ENCODE measurements at regions not wholly inside any gene's neighbourhood (a gene's known extent, or its start where the extent isn't known, plus 50 kb on each side); places are given as distances from the start of the nearest gene placed in this dataset.

DNA sequence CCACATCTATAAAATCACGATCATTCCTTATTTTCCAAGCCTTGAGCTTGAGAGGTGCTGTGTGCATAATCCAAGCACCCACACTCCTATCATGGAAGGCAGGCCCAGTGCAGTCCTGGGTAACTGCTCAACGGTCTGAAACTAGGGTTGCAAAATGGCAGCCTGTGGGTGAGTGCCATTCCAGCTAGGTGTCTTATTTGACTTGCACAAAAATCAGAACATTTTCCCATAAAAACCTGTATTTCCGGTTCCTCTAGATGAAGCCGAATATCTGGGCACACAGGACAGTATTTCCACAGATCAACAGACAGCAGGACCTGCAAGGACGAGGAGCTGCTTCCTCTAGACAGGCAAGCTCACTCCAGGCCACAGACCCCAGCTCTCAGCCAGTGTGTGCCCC is 588.8 kb downstream of the BNC2 start:
- Histone ChIP-seq H3T11ph (ENCODE audit: low read length) (no peak overlapping the region), H4K20me1 (ENCODE audit: control insufficient read depth, insufficient read depth, insufficient read length) (no peaks in the 10 kb centered on the region), H3K9me3 (ENCODE audit: control insufficient read depth, low read depth, low read length) (no peaks in the 10 kb centered on the region), H3K79me1 (ENCODE audit: insufficient read depth, low read depth, low read length, poor library complexity, severe bottlenecking) (no peaks in the 10 kb centered on the region), H2BK20ac (ENCODE audit: low read depth, low read length, poor library complexity, severe bottlenecking) (no peak overlapping the region), H3K79me2 (ENCODE audit: insufficient read depth, low read length) (no peaks in the 10 kb centered on the region), H2BK12ac (ENCODE audit: insufficient read length, low read depth, low read length) (no peak overlapping the region), H3K27ac (ENCODE audit: insufficient read length, low read depth, low read length) (no peak overlapping the region), H3K9ac (ENCODE audit: extremely low read depth, insufficient read length, low read length) (no peak overlapping the region), H3K4ac (ENCODE audit: low read depth, low read length) (no peak overlapping the region), H4K91ac (ENCODE audit: insufficient read length, low read depth, low read length) (no peak overlapping the region), H3K4me2 (ENCODE audit: insufficient read depth, insufficient read length, low read length) (no peak overlapping the region), H2BK5ac (ENCODE audit: insufficient read length, low read length) (no peak overlapping the region), H3K18ac (ENCODE audit: insufficient read length, low read depth, low read length) (no peak overlapping the region), H3K27me3 (ENCODE audit: insufficient read depth, low read length) (no peaks in the 10 kb centered on the region), H4K5ac (ENCODE audit: insufficient read length, low read depth, low read length) (no peak overlapping the region), H3K4me1 (ENCODE audit: insufficient read depth, low read length) (no peaks in the 10 kb centered on the region), H4K8ac (replicated peaks; ENCODE audit: insufficient read length, low read depth, low read length) (no peak overlapping the region), H2BK15ac (ENCODE audit: low read depth, low read length) (no peak overlapping the region), H3K56ac (ENCODE audit: insufficient read length, low read depth, low read length) (no peak overlapping the region), H3K14ac (ENCODE audit: insufficient read depth, low read length) (no peak overlapping the region; the same call in 1 of the 2 replicates), H2AK5ac (ENCODE audit: insufficient read length, low read length) (no peak overlapping the region), H3K23ac (ENCODE audit: insufficient read length, low read depth, low read length) (no peak overlapping the region), H2AFZ (ENCODE audit: low read length) (no peak overlapping the region), H3K23me2 (ENCODE audit: insufficient read length, low read depth, low read length, poor library complexity, severe bottlenecking) (no peaks in the 10 kb centered on the region), H2BK120ac (ENCODE audit: low read depth, low read length, poor library complexity, severe bottlenecking) (no peak overlapping the region)
- Mint-ChIP-seq H3K9me3 (peaks cover 3 to 4% of the 10 kb centered on the region in 2 experiments; a peak in 3 of 5 replicates), H3K4me3 (no peak overlapping the region), H3K4me1 (no peaks in the 10 kb centered on the region), H3K36me3 (ENCODE audit: insufficient read depth in 1 of 3, low read depth in 3 of 3) (peaks cover 0 to 5% (median 0%) of the 10 kb centered on the region in 3 experiments; a peak in 1 of 7 replicates), H3K27me3 (ENCODE audit: low read depth) (peaks cover 3% of the 10 kb centered on the region; the same call in 1 of the 2 replicates), H3K27ac (no peak overlapping the region)
- no CpG with 5 or more reads among the region's 5 CpGs for WGBS (ENCODE audit: extremely low coverage, insufficient read length, low lambda C conversion rate)
- peak; percentile 14 for DNase-seq
- TF ChIP-seq, protein P1, sequence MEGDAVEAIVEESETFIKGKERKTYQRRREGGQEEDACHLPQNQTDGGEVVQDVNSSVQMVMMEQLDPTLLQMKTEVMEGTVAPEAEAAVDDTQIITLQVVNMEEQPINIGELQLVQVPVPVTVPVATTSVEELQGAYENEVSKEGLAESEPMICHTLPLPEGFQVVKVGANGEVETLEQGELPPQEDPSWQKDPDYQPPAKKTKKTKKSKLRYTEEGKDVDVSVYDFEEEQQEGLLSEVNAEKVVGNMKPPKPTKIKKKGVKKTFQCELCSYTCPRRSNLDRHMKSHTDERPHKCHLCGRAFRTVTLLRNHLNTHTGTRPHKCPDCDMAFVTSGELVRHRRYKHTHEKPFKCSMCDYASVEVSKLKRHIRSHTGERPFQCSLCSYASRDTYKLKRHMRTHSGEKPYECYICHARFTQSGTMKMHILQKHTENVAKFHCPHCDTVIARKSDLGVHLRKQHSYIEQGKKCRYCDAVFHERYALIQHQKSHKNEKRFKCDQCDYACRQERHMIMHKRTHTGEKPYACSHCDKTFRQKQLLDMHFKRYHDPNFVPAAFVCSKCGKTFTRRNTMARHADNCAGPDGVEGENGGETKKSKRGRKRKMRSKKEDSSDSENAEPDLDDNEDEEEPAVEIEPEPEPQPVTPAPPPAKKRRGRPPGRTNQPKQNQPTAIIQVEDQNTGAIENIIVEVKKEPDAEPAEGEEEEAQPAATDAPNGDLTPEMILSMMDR (conservative IDR thresholded peaks at IDR 0.05): no peak
